Endodermal cell (in vitro differentiated cells): ENCODE measurements at regions not wholly inside any gene's neighbourhood (a gene's known extent, or its start where the extent isn't known, plus 50 kb on each side); places are given as distances from the start of the nearest gene placed in this dataset.

ENCODE experiments used
- DNase-seq: peaks from one replicate; pipeline ENCODE4 v3.0.0-alpha.2; 2017
- H3K27ac ChIP-seq: 2 replicates; pipeline ENCODE4 v1.5.1; 2013; ENCODE audit warnings: mild to moderate bottlenecking, low read depth, low read length, moderate library complexity
- H3K27me3 ChIP-seq: 2 replicates; pipeline ENCODE4 v1.6.1; 2013; ENCODE audit warnings: mild to moderate bottlenecking, low read length, moderate library complexity; ENCODE audit not compliant: insufficient read depth, control insufficient read depth, poor library complexity, severe bottlenecking
- H3K36me3 ChIP-seq: 2 replicates; pipeline ENCODE4 v1.7.0; 2013; ENCODE audit warnings: mild to moderate bottlenecking, low read length, moderate library complexity; ENCODE audit not compliant: control insufficient read depth, insufficient read depth
- H3K4me1 ChIP-seq: one replicate; pipeline ENCODE4 v1.7.0; 2013; ENCODE audit warnings: low read length; ENCODE audit not compliant: control insufficient read depth, insufficient read depth
- H3K4me3 ChIP-seq: 2 replicates; pipeline ENCODE4 v1.5.1; 2013; ENCODE audit warnings: mild to moderate bottlenecking, low read length, moderate library complexity
- H3K9ac ChIP-seq: 2 replicates; pipeline ENCODE4 v1.6.1; 2013; ENCODE audit warnings: mild to moderate bottlenecking, low read length, moderate library complexity; ENCODE audit not compliant: poor library complexity, severe bottlenecking; ENCODE audit errors: extremely low read depth
- H3K9me3 ChIP-seq: 2 replicates; pipeline ENCODE4 v1.6.1; 2013; ENCODE audit warnings: mild to moderate bottlenecking, low read length, moderate library complexity; ENCODE audit not compliant: control insufficient read depth
- H3K27ac Mint-ChIP-seq: 2 replicates; pipeline ENCODE4 v1.8.0; 2020; ENCODE audit warnings: mixed read lengths
- H3K27me3 Mint-ChIP-seq: 2 replicates; pipeline ENCODE4 v1.8.0; 2021; ENCODE audit warnings: mild to moderate bottlenecking, mixed read lengths; ENCODE audit not compliant: insufficient read depth
- H3K36me3 Mint-ChIP-seq: 2 replicates; pipeline ENCODE4 v1.8.0; 2020; ENCODE audit warnings: low read depth, mixed read lengths
- H3K4me1 Mint-ChIP-seq: 2 replicates; pipeline ENCODE4 v1.8.0; 2020; ENCODE audit warnings: mixed read lengths
- H3K4me3 Mint-ChIP-seq: 2 replicates; pipeline ENCODE4 v1.8.0; 2020; ENCODE audit warnings: mild to moderate bottlenecking, moderate library complexity, mixed read lengths
- H3K9me3 Mint-ChIP-seq: 2 replicates; pipeline ENCODE4 v1.8.0; 2020; ENCODE audit warnings: mild to moderate bottlenecking, mixed read lengths
- WGBS, 2 experiments: methylation state at CpG; one replicate each; pipeline versions ENCODE4 v1.1.5 to v1.1.7; 2013; ENCODE audit warnings: missing lambda C conversion rate in 2 of 2, mixed read lengths in 1 of 2; ENCODE audit not compliant: insufficient coverage in 1 of 2, insufficient read length in 1 of 2; 5-methylcytosine and 5-hydroxymethylcytosine counted together
- TF ChIP-seq, protein P1 (sequence below): fragments of 200-600 bp; sonication (generic); conservative IDR thresholded peaks from 2 replicates; pipeline ENCODE4 v1.5.0; 2021; ENCODE audit warnings: antibody characterized with exemption, mild to moderate bottlenecking

DNA sequence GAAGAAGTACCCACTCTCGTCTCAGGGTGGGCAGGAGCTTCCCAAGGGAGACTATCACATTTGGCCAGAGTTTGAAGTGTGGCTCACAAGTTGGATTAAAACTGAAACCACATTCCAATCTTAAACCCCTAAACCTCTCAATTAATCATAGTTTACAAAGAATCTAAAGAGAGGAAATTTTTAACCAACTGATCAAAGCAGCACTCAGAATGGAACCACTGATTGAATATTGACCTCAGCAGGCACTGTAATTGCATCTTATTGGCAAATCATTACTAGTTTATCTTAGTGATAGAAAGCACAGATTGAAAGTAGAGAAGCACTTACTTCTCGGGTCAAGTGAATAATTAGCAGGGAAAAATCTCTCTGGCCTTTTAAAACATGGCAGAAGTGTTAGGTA is 491.6 kb downstream of the TOX3 start:
- peaks cover 4% of the 10 kb centered on the region for H3K4me1 ChIP-seq
- H3K9ac ChIP-seq, result no peak overlapping the region
- H3K36me3 ChIP-seq, result no peaks in the 10 kb centered on the region
- H3K27ac ChIP-seq, result no peak overlapping the region
- H3K4me3 ChIP-seq, result no peak overlapping the region
- no peaks in the 10 kb centered on the region for H3K9me3 ChIP-seq
- 81% methylated on average over 2 of the region's 2 CpGs; no CpG with 5 or more reads in 1 of the 2 experiments for WGBS, 2 experiments
- Mint-ChIP-seq H3K4me3 (no peak overlapping the region), H3K27me3 (no peaks in the 10 kb centered on the region), H3K27ac (no peak overlapping the region), H3K4me1 (peaks cover 18% of the 10 kb centered on the region), H3K9me3 (no peaks in the 10 kb centered on the region), H3K36me3 (no peaks in the 10 kb centered on the region)
- no peak for DNase-seq
- no peaks in the 10 kb centered on the region for H3K27me3 ChIP-seq
- TF ChIP-seq, protein P1, sequence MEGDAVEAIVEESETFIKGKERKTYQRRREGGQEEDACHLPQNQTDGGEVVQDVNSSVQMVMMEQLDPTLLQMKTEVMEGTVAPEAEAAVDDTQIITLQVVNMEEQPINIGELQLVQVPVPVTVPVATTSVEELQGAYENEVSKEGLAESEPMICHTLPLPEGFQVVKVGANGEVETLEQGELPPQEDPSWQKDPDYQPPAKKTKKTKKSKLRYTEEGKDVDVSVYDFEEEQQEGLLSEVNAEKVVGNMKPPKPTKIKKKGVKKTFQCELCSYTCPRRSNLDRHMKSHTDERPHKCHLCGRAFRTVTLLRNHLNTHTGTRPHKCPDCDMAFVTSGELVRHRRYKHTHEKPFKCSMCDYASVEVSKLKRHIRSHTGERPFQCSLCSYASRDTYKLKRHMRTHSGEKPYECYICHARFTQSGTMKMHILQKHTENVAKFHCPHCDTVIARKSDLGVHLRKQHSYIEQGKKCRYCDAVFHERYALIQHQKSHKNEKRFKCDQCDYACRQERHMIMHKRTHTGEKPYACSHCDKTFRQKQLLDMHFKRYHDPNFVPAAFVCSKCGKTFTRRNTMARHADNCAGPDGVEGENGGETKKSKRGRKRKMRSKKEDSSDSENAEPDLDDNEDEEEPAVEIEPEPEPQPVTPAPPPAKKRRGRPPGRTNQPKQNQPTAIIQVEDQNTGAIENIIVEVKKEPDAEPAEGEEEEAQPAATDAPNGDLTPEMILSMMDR, result no peak

DNA sequence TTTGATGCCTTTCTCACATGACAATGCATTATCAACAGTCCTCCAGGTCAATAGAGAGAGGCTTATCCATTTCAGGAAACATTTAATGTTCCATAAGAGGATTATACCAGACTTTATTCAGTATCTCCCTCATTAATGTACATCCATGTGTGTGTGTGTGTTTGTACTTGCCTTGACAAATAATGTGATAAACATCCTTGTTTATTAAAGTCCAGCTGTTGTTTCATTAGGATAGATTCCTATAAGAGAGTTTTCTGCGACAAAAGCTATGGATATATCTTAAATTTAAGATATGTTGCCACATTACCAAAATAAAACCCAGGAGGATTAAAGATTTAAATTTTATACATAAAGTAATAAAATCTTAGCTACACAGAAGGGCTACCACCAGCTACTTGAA is 492.6 kb downstream of the TOX3 start:
- Mint-ChIP-seq H3K9me3 (no peaks in the 10 kb centered on the region), H3K4me3 (no peak overlapping the region), H3K36me3 (no peaks in the 10 kb centered on the region), H3K4me1 (peaks cover 20% of the 10 kb centered on the region), H3K27ac (no peak overlapping the region), H3K27me3 (no peaks in the 10 kb centered on the region)
- peaks cover 5% of the 10 kb centered on the region for H3K9me3 ChIP-seq
- no peaks in the 10 kb centered on the region for H3K36me3 ChIP-seq
- no peak overlapping the region for H3K4me3 ChIP-seq
- peaks cover 4% of the 10 kb centered on the region for H3K4me1 ChIP-seq
- H3K9ac ChIP-seq, result no peak overlapping the region
- no peaks in the 10 kb centered on the region for H3K27me3 ChIP-seq
- TF ChIP-seq, protein P1, result no peak
- no CpG with 5 or more reads among the region's 1 CpG for WGBS, 2 experiments
- H3K27ac ChIP-seq, result no peak overlapping the region
- no peak for DNase-seq

DNA sequence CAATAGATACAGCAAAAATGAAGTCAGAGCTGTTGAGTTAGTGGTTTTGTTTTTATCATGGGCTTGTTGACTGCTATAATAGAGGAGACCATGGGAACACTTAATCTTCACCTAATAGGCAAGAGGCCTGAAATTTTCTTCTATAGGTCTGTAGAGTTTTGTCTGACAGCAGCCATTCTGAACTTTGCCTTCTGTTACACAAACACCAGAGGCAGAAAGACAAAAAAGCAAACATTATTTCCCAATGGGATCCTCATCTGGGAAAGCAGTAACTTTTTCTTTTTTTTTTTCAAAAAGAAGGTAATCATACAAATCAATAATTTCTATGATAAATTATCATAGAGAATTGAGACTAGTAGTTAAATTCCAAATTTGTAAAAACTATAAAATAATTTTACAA is 494.1 kb downstream of the TOX3 start:
- no peak for DNase-seq
- Mint-ChIP-seq H3K27ac (no peak overlapping the region), H3K27me3 (no peaks in the 10 kb centered on the region), H3K9me3 (no peaks in the 10 kb centered on the region), H3K4me3 (no peak overlapping the region), H3K36me3 (no peaks in the 10 kb centered on the region), H3K4me1 (peaks cover 32% of the 10 kb centered on the region)
- Histone ChIP-seq H3K9ac (no peak overlapping the region), H3K36me3 (no peaks in the 10 kb centered on the region), H3K9me3 (peaks cover 5% of the 10 kb centered on the region), H3K27ac (no peak overlapping the region), H3K4me1 (peaks cover 8% of the 10 kb centered on the region), H3K27me3 (no peaks in the 10 kb centered on the region), H3K4me3 (no peak overlapping the region)
- TF ChIP-seq, protein P1, result no peak
